Hepatocyte (in vitro differentiated cells): ENCODE measurements at regions not wholly inside any gene's neighbourhood (a gene's known extent, or its start where the extent isn't known, plus 50 kb on each side); places are given as distances from the start of the nearest gene placed in this dataset.

Experiments
- DNase-seq: peaks from one replicate; pipeline ENCODE4 v3.0.0-alpha.2; 2016; ENCODE audit warnings: low spot score
- H2AFZ ChIP-seq: fragments of 200-600 bp; sonication (generic); 2 replicates; pipeline ENCODE4 v1.6.0; 2016; ENCODE audit warnings: antibody characterized with exemption, mild to moderate bottlenecking
- H3K27ac ChIP-seq: fragments of 200-600 bp; sonication (generic); 2 replicates; pipeline ENCODE4 v1.5.1; 2016; ENCODE audit warnings: mild to moderate bottlenecking
- H3K27me3 ChIP-seq: fragments of 200-600 bp; sonication (generic); 2 replicates; pipeline ENCODE4 v1.6.1; 2016
- H3K36me3 ChIP-seq: fragments of 200-600 bp; sonication (generic); replicated peaks from 2 replicates; pipeline ENCODE4 v1.5.1; 2016; ENCODE audit warnings: low read depth; ENCODE audit not compliant: insufficient read depth
- H3K4me1 ChIP-seq: fragments of 200-600 bp; sonication (generic); 2 replicates; pipeline ENCODE4 v1.5.1; 2016; ENCODE audit warnings: mild to moderate bottlenecking, moderate library complexity; ENCODE audit not compliant: insufficient read depth
- H3K4me2 ChIP-seq: fragments of 200-600 bp; sonication (generic); 2 replicates; pipeline ENCODE4 v1.6.0; 2016
- H3K4me3 ChIP-seq: fragments of 200-600 bp; sonication (generic); 2 replicates; pipeline ENCODE4 v1.5.1; 2016; ENCODE audit warnings: mild to moderate bottlenecking
- H3K79me2 ChIP-seq: fragments of 200-600 bp; sonication (generic); 2 replicates; pipeline ENCODE4 v1.6.0; 2017; ENCODE audit warnings: mild to moderate bottlenecking
- H3K9me2 ChIP-seq: fragments of 200-600 bp; sonication (generic); replicated peaks from 2 replicates; pipeline ENCODE4 v1.6.0; 2017; ENCODE audit warnings: mild to moderate bottlenecking; ENCODE audit not compliant: insufficient read depth
- H3K9me3 ChIP-seq: fragments of 200-600 bp; sonication (generic); 2 replicates; pipeline ENCODE4 v1.5.1; 2016; ENCODE audit warnings: low read depth, mild to moderate bottlenecking
- H4K20me1 ChIP-seq: fragments of 200-600 bp; sonication (generic); 2 replicates; pipeline ENCODE4 v1.6.0; 2016; ENCODE audit warnings: mild to moderate bottlenecking; ENCODE audit not compliant: insufficient read depth, poor library complexity, severe bottlenecking
- EZH2 ChIP-seq: fragments of 200-600 bp; sonication (generic); IDR thresholded peaks from 2 replicates; pipeline ENCODE4 v1.6.1; 2016; ENCODE audit warnings: antibody characterized with exemption, mild to moderate bottlenecking, borderline replicate concordance
- EZH2phosphoT487 ChIP-seq: fragments of 200-600 bp; sonication (generic); IDR thresholded peaks from one replicate; pipeline ENCODE4 v1.6.1; 2018; ENCODE audit warnings: antibody characterized with exemption, mild to moderate bottlenecking, low read depth, moderate library complexity; ENCODE audit not compliant: unreplicated experiment, severe bottlenecking
- WGBS: methylation state at CpG from one replicate; pipeline ENCODE4 v1.1.6; 2016; ENCODE audit warnings: low lambda C conversion rate; ENCODE audit errors: missing lambda C conversion rate; 5-methylcytosine and 5-hydroxymethylcytosine counted together
- TF ChIP-seq, protein P1 (sequence below): fragments of 200-600 bp; sonication (generic); IDR thresholded peaks from 2 replicates; pipeline ENCODE4 v1.5.1; 2016; ENCODE audit warnings: antibody characterized with exemption, mild to moderate bottlenecking; ENCODE audit not compliant: poor library complexity

GRCh38 chr2:23148342-23148741 is 236.6 kb upstream of the KLHL29 start:
- H3K27ac ChIP-seq = no peak overlapping the region
- no peaks in the 10 kb centered on the region for H3K9me3 ChIP-seq
- WGBS = 69% methylated on average over 3 of the region's 3 CpGs
- peaks cover 4% of the 10 kb centered on the region for H3K27me3 ChIP-seq
- no peaks in the 10 kb centered on the region for H3K4me1 ChIP-seq
- no peaks in the 10 kb centered on the region for H3K36me3 ChIP-seq
- TF ChIP-seq, protein P1, sequence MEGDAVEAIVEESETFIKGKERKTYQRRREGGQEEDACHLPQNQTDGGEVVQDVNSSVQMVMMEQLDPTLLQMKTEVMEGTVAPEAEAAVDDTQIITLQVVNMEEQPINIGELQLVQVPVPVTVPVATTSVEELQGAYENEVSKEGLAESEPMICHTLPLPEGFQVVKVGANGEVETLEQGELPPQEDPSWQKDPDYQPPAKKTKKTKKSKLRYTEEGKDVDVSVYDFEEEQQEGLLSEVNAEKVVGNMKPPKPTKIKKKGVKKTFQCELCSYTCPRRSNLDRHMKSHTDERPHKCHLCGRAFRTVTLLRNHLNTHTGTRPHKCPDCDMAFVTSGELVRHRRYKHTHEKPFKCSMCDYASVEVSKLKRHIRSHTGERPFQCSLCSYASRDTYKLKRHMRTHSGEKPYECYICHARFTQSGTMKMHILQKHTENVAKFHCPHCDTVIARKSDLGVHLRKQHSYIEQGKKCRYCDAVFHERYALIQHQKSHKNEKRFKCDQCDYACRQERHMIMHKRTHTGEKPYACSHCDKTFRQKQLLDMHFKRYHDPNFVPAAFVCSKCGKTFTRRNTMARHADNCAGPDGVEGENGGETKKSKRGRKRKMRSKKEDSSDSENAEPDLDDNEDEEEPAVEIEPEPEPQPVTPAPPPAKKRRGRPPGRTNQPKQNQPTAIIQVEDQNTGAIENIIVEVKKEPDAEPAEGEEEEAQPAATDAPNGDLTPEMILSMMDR = no peak
- TF ChIP-seq EZH2phosphoT487 = no peak
- TF ChIP-seq EZH2 = no peak
- H3K4me2 ChIP-seq = no peak overlapping the region
- H3K9me2 ChIP-seq = no peaks in the 10 kb centered on the region
- no peak overlapping the region for H2AFZ ChIP-seq
- no peaks in the 10 kb centered on the region for H3K79me2 ChIP-seq
- H3K4me3 ChIP-seq = no peak overlapping the region
- no peaks in the 10 kb centered on the region for H4K20me1 ChIP-seq
- no peak for DNase-seq

DNA sequence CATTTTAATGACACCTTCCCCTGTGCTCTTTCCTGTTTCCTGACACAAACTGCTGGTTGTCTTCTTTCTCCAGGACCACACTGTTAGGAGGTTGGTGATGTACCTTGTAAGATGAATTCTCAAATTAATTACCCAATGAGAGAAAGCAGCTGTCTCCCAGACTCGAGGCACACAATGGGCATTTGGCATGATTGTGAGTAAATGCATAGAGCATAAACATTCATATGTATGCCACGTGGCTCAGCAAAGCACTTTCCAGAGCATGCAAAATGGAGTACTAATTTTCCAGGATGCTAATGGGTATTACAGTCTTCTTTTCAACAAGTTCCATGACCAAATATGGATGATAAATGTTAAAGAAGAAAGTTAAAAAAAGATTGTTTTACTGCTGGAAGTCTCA is 235.2 kb upstream of the KLHL29 start:
- Histone ChIP-seq H3K27ac (no peak overlapping the region), H3K27me3 (peaks cover 4% of the 10 kb centered on the region), H3K9me3 (no peaks in the 10 kb centered on the region), H3K4me2 (no peak overlapping the region), H3K36me3 (no peaks in the 10 kb centered on the region), H4K20me1 (no peaks in the 10 kb centered on the region), H3K79me2 (no peaks in the 10 kb centered on the region), H3K4me3 (no peak overlapping the region), H2AFZ (no peak overlapping the region), H3K9me2 (no peaks in the 10 kb centered on the region), H3K4me1 (no peaks in the 10 kb centered on the region)
- WGBS = 85% methylated on average over 2 of the region's 2 CpGs
- TF ChIP-seq, protein P1 = no peak
- TF ChIP-seq EZH2 (no peak), EZH2phosphoT487 (no peak)
- DNase-seq = no peak

DNA sequence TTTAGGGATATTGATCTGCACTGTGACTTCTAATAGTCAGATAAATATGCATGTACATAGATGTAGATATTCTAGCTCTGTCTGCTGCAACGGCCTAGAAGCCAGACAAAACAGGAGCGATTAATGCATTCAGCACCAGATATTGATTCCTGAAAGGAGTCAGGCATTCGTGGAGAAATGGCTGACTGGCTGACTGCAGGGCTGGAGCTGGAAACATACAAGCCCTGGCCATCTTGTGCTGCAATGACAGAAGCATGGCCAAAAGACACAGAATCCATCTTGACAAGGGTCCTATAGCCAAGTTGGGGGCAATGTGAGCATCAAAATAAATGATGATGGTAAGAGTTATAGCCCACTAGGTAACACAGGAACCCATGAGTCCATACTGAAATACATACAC is 231.5 kb upstream of the KLHL29 start:
- 88% methylated on average over 3 of the region's 3 CpGs for WGBS
- H3K27me3 ChIP-seq = peaks cover 4% of the 10 kb centered on the region
- H3K36me3 ChIP-seq = no peaks in the 10 kb centered on the region
- no peaks in the 10 kb centered on the region for H3K9me2 ChIP-seq
- no peak overlapping the region for H2AFZ ChIP-seq
- no peak for DNase-seq
- no peaks in the 10 kb centered on the region for H3K79me2 ChIP-seq
- TF ChIP-seq EZH2phosphoT487 = no peak
- no peak for TF ChIP-seq EZH2
- TF ChIP-seq, protein P1 = no peak
- H3K4me3 ChIP-seq = no peak overlapping the region
- no peak overlapping the region for H3K27ac ChIP-seq
- H4K20me1 ChIP-seq = no peaks in the 10 kb centered on the region
- H3K4me1 ChIP-seq = peaks cover 8% of the 10 kb centered on the region
- H3K9me3 ChIP-seq = no peaks in the 10 kb centered on the region
- no peak overlapping the region for H3K4me2 ChIP-seq

DNA sequence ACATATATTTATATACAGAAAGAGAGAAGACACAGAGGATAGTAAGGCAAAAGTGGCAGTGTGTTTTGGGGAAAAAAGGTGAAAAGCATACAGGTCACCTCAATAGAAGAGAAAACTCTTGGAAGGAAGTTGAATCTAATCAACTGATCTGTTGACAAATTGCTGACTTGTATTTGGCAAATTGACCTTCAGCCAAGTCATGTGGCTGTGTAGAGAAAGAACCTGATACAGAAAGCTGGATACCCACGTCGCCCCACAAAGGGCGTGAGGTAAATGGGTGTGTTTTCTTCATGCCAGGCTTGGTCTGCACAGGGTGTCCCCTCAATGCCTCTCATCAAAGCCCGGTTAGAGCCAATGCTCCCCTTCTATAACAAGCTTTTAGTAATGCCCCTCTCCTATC is 230.0 kb upstream of the KLHL29 start:
- H3K9me3 ChIP-seq = no peaks in the 10 kb centered on the region
- TF ChIP-seq, protein P1 = no peak
- TF ChIP-seq EZH2phosphoT487 (no peak), EZH2 (no peak)
- no peak overlapping the region for H3K4me3 ChIP-seq
- no peaks in the 10 kb centered on the region for H4K20me1 ChIP-seq
- H3K27ac ChIP-seq = no peak overlapping the region
- no peak overlapping the region for H3K4me2 ChIP-seq
- DNase-seq = no peak
- H3K79me2 ChIP-seq = no peaks in the 10 kb centered on the region
- H2AFZ ChIP-seq = no peak overlapping the region
- peaks cover 4% of the 10 kb centered on the region for H3K27me3 ChIP-seq
- 66% methylated on average over 4 of the region's 4 CpGs for WGBS
- H3K4me1 ChIP-seq = peaks cover 17% of the 10 kb centered on the region
- no peaks in the 10 kb centered on the region for H3K36me3 ChIP-seq
- H3K9me2 ChIP-seq = no peaks in the 10 kb centered on the region
